SJSA1 (cell line): ENCODE measurements at regions not wholly inside any gene's neighbourhood (a gene's known extent, or its start where the extent isn't known, plus 50 kb on each side); places are given as distances from the start of the nearest gene placed in this dataset.
A peak's percentile ranks its signal among the peaks of the same experiment; 100 is the strongest.
"Not testable (repeated sequence)": the region's sequence is repeated elsewhere in the genome, so short reads cannot be mapped to it uniquely, and the experiment has no call there.

Source experiments
- DNase-seq, 2 experiments: peaks; one replicate each; pipeline ENCODE4 v3.0.0-alpha.2; 2015 to 2020; ENCODE audit warnings: low spot score in 2 of 2, low read depth in 1 of 2
- H3K27ac ChIP-seq: fragments of 250-450 bp; sonication (Bioruptor Pico); 2 replicates; pipeline ENCODE4 v1.5.1; 2020; ENCODE audit warnings: mild to moderate bottlenecking, moderate library complexity
- H3K27me3 ChIP-seq: fragments of 250-450 bp; sonication (Bioruptor Pico); replicated peaks from 2 replicates; pipeline ENCODE4 v1.5.1; 2020; ENCODE audit warnings: mild to moderate bottlenecking, moderate library complexity
- H3K36me3 ChIP-seq: fragments of 250-450 bp; sonication (Bioruptor Pico); 2 replicates; pipeline ENCODE4 v1.5.1; 2020; ENCODE audit warnings: mild to moderate bottlenecking
- H3K4me1 ChIP-seq: fragments of 250-450 bp; sonication (Bioruptor Pico); replicated peaks from 2 replicates; pipeline ENCODE4 v1.6.1; 2021; ENCODE audit warnings: mild to moderate bottlenecking
- H3K4me3 ChIP-seq: fragments of 250-450 bp; sonication (Bioruptor Pico); 2 replicates; pipeline ENCODE4 v1.5.1; 2020; ENCODE audit warnings: mild to moderate bottlenecking
- H3K9me3 ChIP-seq: fragments of 250-450 bp; sonication (Bioruptor Pico); replicated peaks from 2 replicates; pipeline ENCODE4 v1.5.1; 2020; ENCODE audit warnings: mild to moderate bottlenecking

GRCh38 chr15:30470601-30471365, 56.7 kb upstream of the GOLGA8R start:
- DNase-seq, H3K27me3 ChIP-seq, H3K27ac ChIP-seq, H3K36me3 ChIP-seq, H3K9me3 ChIP-seq, H3K4me1 ChIP-seq, H3K4me3 ChIP-seq: not testable (repeated sequence)

- H3K27me3 ChIP-seq, DNase-seq, H3K36me3 ChIP-seq, H3K9me3 ChIP-seq, H3K4me1 ChIP-seq, H3K4me3 ChIP-seq, H3K27ac ChIP-seq: not testable (repeated sequence)
Observed at GRCh38 chr15:30471366-30471749, 57.3 kb upstream of the GOLGA8R start.

- H3K4me1 ChIP-seq, H3K36me3 ChIP-seq, DNase-seq, H3K27me3 ChIP-seq, H3K4me3 ChIP-seq, H3K9me3 ChIP-seq, H3K27ac ChIP-seq: not testable (repeated sequence)
Observed at GRCh38 chr15:30471817-30472551, 57.9 kb upstream of the GOLGA8R start.

GRCh38 chr15:30484887-30485286, 67.0 kb upstream of the GOLGA8Q start:
- H3K36me3 ChIP-seq, H3K4me1 ChIP-seq, H3K4me3 ChIP-seq, H3K27me3 ChIP-seq, H3K27ac ChIP-seq, H3K9me3 ChIP-seq: not testable (repeated sequence)
- peak in 1 of 2 experiments; percentile 1 for DNase-seq

- not testable (repeated sequence) for H3K4me1 ChIP-seq, H3K27me3 ChIP-seq, DNase-seq, H3K36me3 ChIP-seq, H3K4me3 ChIP-seq, H3K27ac ChIP-seq, H3K9me3 ChIP-seq
Observed at GRCh38 chr15:30489237-30489636, 62.6 kb upstream of the GOLGA8Q start.

- not testable (repeated sequence) for H3K36me3 ChIP-seq, H3K27me3 ChIP-seq, H3K27ac ChIP-seq, H3K4me1 ChIP-seq, H3K4me3 ChIP-seq, DNase-seq, H3K9me3 ChIP-seq
Observed at GRCh38 chr15:30490334-30490733, 61.5 kb upstream of the GOLGA8Q start.

- not testable (repeated sequence) for H3K36me3 ChIP-seq, H3K4me3 ChIP-seq, H3K9me3 ChIP-seq, H3K4me1 ChIP-seq, H3K27me3 ChIP-seq, H3K27ac ChIP-seq, DNase-seq
Observed at GRCh38 chr15:30493947-30494346, 57.9 kb upstream of the GOLGA8Q start.

- H3K4me3 ChIP-seq, DNase-seq, H3K27ac ChIP-seq, H3K36me3 ChIP-seq, H3K9me3 ChIP-seq, H3K4me1 ChIP-seq, H3K27me3 ChIP-seq: not testable (repeated sequence)
Observed at GRCh38 chr15:30497275-30497674, 54.6 kb upstream of the GOLGA8Q start.

- H3K36me3 ChIP-seq, H3K4me1 ChIP-seq: not testable (repeated sequence)
Observed at GRCh38 chr15:30499233-30499632, 52.6 kb upstream of the GOLGA8Q start.

GRCh38 chr15:30500511-30500910, 51.3 kb upstream of the GOLGA8Q start:
- H3K4me1 ChIP-seq, H3K9me3 ChIP-seq, H3K36me3 ChIP-seq, DNase-seq, H3K27me3 ChIP-seq, H3K27ac ChIP-seq, H3K4me3 ChIP-seq: not testable (repeated sequence)

More at GRCh38 chr15:30499233-30499632, 52.6 kb upstream of the GOLGA8Q start:
- H3K27ac ChIP-seq, H3K9me3 ChIP-seq, DNase-seq, H3K4me3 ChIP-seq, H3K27me3 ChIP-seq: not testable (repeated sequence)
